Small intestine (tissue), 7 donors: ENCODE measurements at regions not wholly inside any gene's neighbourhood (a gene's known extent, or its start where the extent isn't known, plus 50 kb on each side); places are given as distances from the start of the nearest gene placed in this dataset.

Experiments used
- DNase-seq, 2 donors: peaks; one replicate each; pipeline versions ENCODE4 v3.0.0 to v3.0.0-alpha.2; 2013
- FAIRE-seq: peaks from 2 replicates; lab custom pipeline; 2012; peaks lifted over from hg19 to GRCh38; lab: Jason Lieb, UNC
- H3K27ac ChIP-seq, 3 donors: one replicate each; pipeline ENCODE4 v1.5.1; 2013; ENCODE audit warnings: low read length in 2 of 3, mild to moderate bottlenecking in 2 of 3, control low read depth in 1 of 3, inconsistent platforms in 1 of 3, low read depth in 1 of 3, moderate library complexity in 1 of 3
- H3K27me3 ChIP-seq, 3 donors: one replicate each; pipeline ENCODE4 v1.6.1; 2013; ENCODE audit warnings: low read length in 3 of 3, inconsistent platforms in 1 of 3; ENCODE audit not compliant: control insufficient read depth in 3 of 3, insufficient read depth in 3 of 3
- H3K36me3 ChIP-seq, 3 donors: one replicate each; pipeline ENCODE4 v1.6.1; 2013; ENCODE audit warnings: low read length in 3 of 3, inconsistent platforms in 1 of 3, low read depth in 1 of 3, mild to moderate bottlenecking in 1 of 3, moderate library complexity in 1 of 3; ENCODE audit not compliant: control insufficient read depth in 3 of 3, insufficient read depth in 2 of 3
- H3K4me1 ChIP-seq, 3 donors: one replicate each; pipeline ENCODE4 v1.6.1; 2013; ENCODE audit warnings: low read length in 2 of 3, inconsistent platforms in 1 of 3, low read depth in 1 of 3, mild to moderate bottlenecking in 1 of 3, moderate library complexity in 1 of 3; ENCODE audit not compliant: control insufficient read depth in 3 of 3, insufficient read depth in 2 of 3
- H3K4me3 ChIP-seq, 3 donors: one replicate each; pipeline ENCODE4 v1.5.1; 2013; ENCODE audit warnings: low read length in 3 of 3, control low read depth in 1 of 3, inconsistent platforms in 1 of 3, low read depth in 1 of 3, mild to moderate bottlenecking in 1 of 3, moderate library complexity in 1 of 3
- H3K9me3 ChIP-seq, 2 donors: one replicate each; pipeline ENCODE4 v1.6.1; 2013; ENCODE audit warnings: low read depth in 1 of 2, low read length in 1 of 2; ENCODE audit not compliant: control insufficient read depth in 2 of 2, insufficient read depth in 1 of 2
- WGBS, 3 donors: extraction: QIAGEN DNeasy Blood & Tissue Kit; methylation state at CpG; one replicate each; pipeline ENCODE4 v1.1.7; 2013; 5-methylcytosine and 5-hydroxymethylcytosine counted together
- donor health status: healthy with polysubstance abuse.
- donor health status: control.
- donor health status: control.
- donor health status: Bipolar disorder and iron deficiency.
- donor health status: healthy.

DNA sequence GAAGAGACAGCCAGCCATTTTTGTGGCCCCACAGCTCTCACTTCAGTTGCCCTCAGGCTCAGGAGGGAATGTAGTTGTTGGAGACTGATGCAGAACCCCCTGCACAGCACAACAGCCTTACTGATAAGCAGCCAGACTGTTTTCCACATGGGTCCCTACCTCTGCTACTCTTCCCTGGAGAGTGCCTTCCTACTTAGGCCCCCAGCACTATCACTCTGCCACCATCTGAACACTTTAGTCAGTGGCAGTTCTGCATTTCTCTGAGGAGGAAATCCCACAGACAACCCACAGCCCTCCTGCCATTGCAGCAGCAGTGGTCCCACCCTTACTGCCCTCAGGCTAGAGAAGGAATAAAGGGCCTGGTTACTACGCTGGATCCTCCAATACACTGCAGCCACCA lies 61.8 kb upstream of the PTPRD start:
- H3K4me3 ChIP-seq, result no peak overlapping the region
- no peak for DNase-seq
- no peaks in the 10 kb centered on the region for H3K4me1 ChIP-seq
- H3K27ac ChIP-seq, result no peak overlapping the region
- no peaks in the 10 kb centered on the region for H3K36me3 ChIP-seq
- WGBS, 3 donors, result 50 to 72% (median 56%) methylated on average over 1 of the region's 1 CpG
- no peak for FAIRE-seq
- no peaks in the 10 kb centered on the region for H3K27me3 ChIP-seq
- H3K9me3 ChIP-seq, result peaks cover 0 to 2% of the 10 kb centered on the region in 2 donors

DNA sequence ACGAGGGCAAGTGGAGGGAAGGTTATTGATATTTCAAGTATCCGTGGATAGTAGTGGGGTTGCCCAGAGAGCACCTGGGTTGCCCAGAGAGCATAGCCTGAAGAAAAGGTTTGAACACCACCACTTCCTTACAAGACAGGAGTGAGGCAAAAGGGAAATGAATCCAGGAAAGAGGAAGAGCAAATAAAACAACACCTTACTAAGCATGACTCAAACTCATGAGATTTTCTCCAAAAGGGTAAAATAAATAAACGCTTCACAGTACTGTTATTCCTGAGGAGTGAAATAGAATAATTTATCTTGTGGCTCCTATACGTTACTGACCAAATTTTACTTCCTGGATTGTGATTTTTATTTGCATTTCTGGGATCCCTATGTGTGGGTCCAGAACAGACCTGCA lies 65.2 kb upstream of the PTPRD start:
- DNase-seq, result no peak
- no peaks in the 10 kb centered on the region for H3K36me3 ChIP-seq
- H3K27me3 ChIP-seq, result no peaks in the 10 kb centered on the region
- H3K9me3 ChIP-seq, result peaks cover 0 to 2% of the 10 kb centered on the region in 2 donors
- H3K27ac ChIP-seq, result no peak overlapping the region
- no peak for FAIRE-seq
- no peaks in the 10 kb centered on the region for H3K4me1 ChIP-seq
- H3K4me3 ChIP-seq, result no peak overlapping the region
- whole genome bisulfite sequencing, 3 donors, result 68 to 77% (median 72%) methylated on average over 4 of the region's 4 CpGs

- no peaks in the 10 kb centered on the region for H3K9me3 ChIP-seq
- H3K27me3 ChIP-seq, result no peaks in the 10 kb centered on the region
- no peak overlapping the region for H3K27ac ChIP-seq
- no peak for DNase-seq
- WGBS, 3 donors, result 86 to 93% (median 92%) methylated on average over 1 of the region's 1 CpG
- H3K4me1 ChIP-seq, result no peaks in the 10 kb centered on the region
- no peaks in the 10 kb centered on the region for H3K36me3 ChIP-seq
- H3K4me3 ChIP-seq, result no peak overlapping the region
- no peak for FAIRE-seq
Measured at GRCh38 chr9:10678790-10679189, 66.0 kb upstream of the PTPRD start.

- 68 to 73% (median 71%) methylated on average over 2 of the region's 2 CpGs for WGBS, 3 donors
- no peaks in the 10 kb centered on the region for H3K36me3 ChIP-seq
Measured at GRCh38 chr9:10686943-10687342, 74.1 kb upstream of the PTPRD start.

DNA sequence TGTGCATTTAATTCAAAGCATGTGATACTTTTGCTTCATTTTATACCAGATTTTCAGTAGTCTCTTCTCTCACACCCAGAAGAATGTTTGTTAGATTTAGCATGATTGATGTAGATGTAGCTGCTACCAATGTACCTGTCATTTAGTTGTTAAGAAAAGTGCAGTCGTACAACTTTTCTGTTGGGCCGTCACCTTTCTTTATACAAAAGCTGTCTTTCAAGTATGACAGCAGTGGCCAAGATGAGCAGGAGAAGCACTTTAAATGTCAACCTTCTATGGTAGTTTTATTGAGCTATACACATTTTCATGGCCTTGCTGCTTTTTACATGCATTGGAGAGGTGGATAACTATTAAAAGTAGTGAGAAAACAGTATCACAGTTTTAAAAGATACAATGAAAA lies 77.7 kb upstream of the PTPRD start:
- no peaks in the 10 kb centered on the region for H3K27me3 ChIP-seq
- no peaks in the 10 kb centered on the region for H3K4me1 ChIP-seq
- FAIRE-seq (no peak), DNase-seq (no peak)
- H3K9me3 ChIP-seq, result no peaks in the 10 kb centered on the region
- no peak overlapping the region for H3K4me3 ChIP-seq
- WGBS, 3 donors, result 76 to 90% (median 88%) methylated on average over 2 of the region's 2 CpGs
- no peak overlapping the region for H3K27ac ChIP-seq
- H3K36me3 ChIP-seq, result no peaks in the 10 kb centered on the region

More at GRCh38 chr9:10686943-10687342, 74.1 kb upstream of the PTPRD start:
- H3K4me1 ChIP-seq, result no peaks in the 10 kb centered on the region
- FAIRE-seq (no peak), DNase-seq (no peak)
- H3K4me3 ChIP-seq, result no peak overlapping the region
- H3K9me3 ChIP-seq, result no peaks in the 10 kb centered on the region
- H3K27ac ChIP-seq, result no peak overlapping the region
- H3K27me3 ChIP-seq, result no peaks in the 10 kb centered on the region

DNA sequence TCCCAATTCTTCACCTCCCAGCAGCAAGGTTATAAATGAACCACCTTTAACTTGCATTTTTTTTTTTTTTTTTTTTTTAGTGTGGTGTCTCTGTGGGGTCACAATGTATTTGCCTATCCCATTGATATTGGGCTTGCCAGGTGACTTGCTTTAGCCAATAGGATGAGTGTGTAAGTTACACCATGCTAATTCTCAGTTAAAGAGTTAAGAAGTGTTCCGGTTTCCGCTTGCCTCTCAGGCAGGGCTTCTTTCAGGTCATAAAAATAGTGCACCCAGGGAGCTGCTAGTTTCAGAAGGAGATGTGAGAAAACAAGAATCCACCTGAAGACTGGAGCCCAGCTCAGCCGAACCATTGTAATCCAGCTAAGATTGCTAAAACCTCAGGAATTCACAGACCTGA lies 84.2 kb upstream of the PTPRD start:
- FAIRE-seq (no peak), DNase-seq (no peak)
- H3K4me3 ChIP-seq, result no peak overlapping the region
- no peak overlapping the region for H3K27ac ChIP-seq
- H3K27me3 ChIP-seq, result no peaks in the 10 kb centered on the region
- no peaks in the 10 kb centered on the region for H3K4me1 ChIP-seq
- 78 to 86% (median 85%) methylated on average over 3 of the region's 3 CpGs for WGBS, 3 donors
- H3K36me3 ChIP-seq, result no peaks in the 10 kb centered on the region
- no peaks in the 10 kb centered on the region for H3K9me3 ChIP-seq

- DNase-seq, result no peak
- no peak for FAIRE-seq
- no peaks in the 10 kb centered on the region for H3K4me1 ChIP-seq
- no peak overlapping the region for H3K27ac ChIP-seq
- H3K9me3 ChIP-seq, result no peaks in the 10 kb centered on the region
- H3K36me3 ChIP-seq, result no peaks in the 10 kb centered on the region
- no peaks in the 10 kb centered on the region for H3K27me3 ChIP-seq
- H3K4me3 ChIP-seq, result no peak overlapping the region
Measured at GRCh38 chr9:10700291-10700690, 87.5 kb upstream of the PTPRD start.

- Histone ChIP-seq H3K9me3 (no peaks in the 10 kb centered on the region), H3K36me3 (no peaks in the 10 kb centered on the region), H3K4me3 (no peak overlapping the region), H3K27me3 (no peaks in the 10 kb centered on the region), H3K27ac (no peak overlapping the region), H3K4me1 (no peaks in the 10 kb centered on the region)
- DNase-seq (no peak), FAIRE-seq (no peak)
- 47 to 51% (median 50%) methylated on average over 3 of the region's 3 CpGs for WGBS, 3 donors
Measured at GRCh38 chr9:10700915-10701314, 88.1 kb upstream of the PTPRD start.

GRCh38 chr9:10701906-10702305 lies 89.1 kb upstream of the PTPRD start:
- FAIRE-seq (no peak), DNase-seq (no peak)
- H3K27me3 ChIP-seq, result no peaks in the 10 kb centered on the region
- H3K27ac ChIP-seq, result no peak overlapping the region
- no peaks in the 10 kb centered on the region for H3K4me1 ChIP-seq
- 69 to 76% (median 73%) methylated on average over 4 of the region's 4 CpGs for WGBS, 3 donors
- no peaks in the 10 kb centered on the region for H3K9me3 ChIP-seq
- H3K36me3 ChIP-seq, result no peaks in the 10 kb centered on the region
- H3K4me3 ChIP-seq, result no peak overlapping the region
